Bronchial epithelial cell (primary cell): ENCODE measurements at regions not wholly inside any gene's neighbourhood (a gene's known extent, or its start where the extent isn't known, plus 50 kb on each side); places are given as distances from the start of the nearest gene placed in this dataset.
"Not testable (repeated sequence)": the region's sequence is repeated elsewhere in the genome, so short reads cannot be mapped to it uniquely, and the experiment has no call there.

ENCODE experiments used
- DNase-seq: peaks from one replicate; pipeline ENCODE4 v3.0.0-alpha.2; 2010; ENCODE audit warnings: low read depth
- FAIRE-seq: peaks from 2 replicates; lab custom pipeline; 2011; peaks lifted over from hg19 to GRCh38; lab: Jason Lieb, UNC
- H3K27me3 ChIP-seq: 2 replicates; pipeline ENCODE4 v1.5.1; 2011; ENCODE audit warnings: low read length; ENCODE audit not compliant: control insufficient read depth, insufficient read depth
- H3K36me3 ChIP-seq: 2 replicates; pipeline ENCODE4 v1.5.1; 2011; ENCODE audit warnings: low read length; ENCODE audit not compliant: control insufficient read depth, insufficient read depth
- H3K4me3 ChIP-seq: 2 replicates; pipeline ENCODE4 v1.5.1; 2011; ENCODE audit warnings: mild to moderate bottlenecking, low read depth, low read length, control low read depth
- CTCF ChIP-seq: IDR thresholded peaks from 2 replicates; pipeline ENCODE4 v1.5.1; 2011; ENCODE audit warnings: mild to moderate bottlenecking, moderate library complexity, low read length, control low read depth, inconsistent platforms; ENCODE audit not compliant: insufficient read depth, severe bottlenecking

GRCh38 chr5:96112123-96112670 is 150.5 kb upstream of the ELL2 start:
- Histone ChIP-seq H3K4me3 (no peak overlapping the region), H3K36me3 (no peaks in the 10 kb centered on the region), H3K27me3 (no peaks in the 10 kb centered on the region)
- DNase-seq (no peak), FAIRE-seq (no peak)
- no peak for TF ChIP-seq CTCF

GRCh38 chr5:96111080-96111756 is 149.6 kb upstream of the ELL2 start:
- Histone ChIP-seq H3K4me3 (no peak overlapping the region), H3K27me3 (no peaks in the 10 kb centered on the region), H3K36me3 (no peaks in the 10 kb centered on the region)
- DNase-seq (no peak), FAIRE-seq (no peak)
- no peak for TF ChIP-seq CTCF

GRCh38 chr5:96110300-96110699 is 148.6 kb upstream of the ELL2 start:
- no peak for FAIRE-seq
- H3K27me3 ChIP-seq, result no peaks in the 10 kb centered on the region
- no peak overlapping the region for H3K4me3 ChIP-seq
- no peak for DNase-seq
- no peaks in the 10 kb centered on the region for H3K36me3 ChIP-seq
- no peak for TF ChIP-seq CTCF

GRCh38 chr5:96108629-96109028 is 147.0 kb upstream of the ELL2 start:
- FAIRE-seq, H3K36me3 ChIP-seq, DNase-seq, H3K4me3 ChIP-seq, H3K27me3 ChIP-seq: not testable (repeated sequence)

GRCh38 chr5:96103829-96104228 is 142.2 kb upstream of the ELL2 start:
- FAIRE-seq, H3K36me3 ChIP-seq, DNase-seq, H3K4me3 ChIP-seq, H3K27me3 ChIP-seq: not testable (repeated sequence)

GRCh38 chr5:96101358-96102089 is 139.9 kb upstream of the ELL2 start:
- no peaks in the 10 kb centered on the region for H3K36me3 ChIP-seq
- no peak overlapping the region for H3K4me3 ChIP-seq
- DNase-seq (no peak), FAIRE-seq (no peak)
- no peak for TF ChIP-seq CTCF
- H3K27me3 ChIP-seq, result no peaks in the 10 kb centered on the region

GRCh38 chr5:96097488-96097887 is 135.8 kb upstream of the ELL2 start:
- not testable (repeated sequence) for DNase-seq, H3K27me3 ChIP-seq, H3K4me3 ChIP-seq, H3K36me3 ChIP-seq, FAIRE-seq
